ENCODE measurements at regions not wholly inside any gene's neighbourhood (a gene's known extent, or its start where the extent isn't known, plus 50 kb on each side); places are given as distances from the start of the nearest gene placed in this dataset.

GRCh38 chr3:81214631-81215030 lies 546.8 kb downstream of the GBE1 start:
- 83% methylated on average over 1 of the region's 1 CpG for WGBS
- H3K27ac ChIP-seq: no peak overlapping the region
- no peaks in the 10 kb centered on the region for H3K4me1 ChIP-seq
- H3K36me3 ChIP-seq: no peaks in the 10 kb centered on the region
- H3K4me3 ChIP-seq: no peak overlapping the region
- no peak for DNase-seq (ENCODE audit: low spot score in 2 of 2)
- no peaks in the 10 kb centered on the region for H3K27me3 ChIP-seq
- TF ChIP-seq POLR2AphosphoS5 (IDR thresholded peaks at IDR 0.05): no peak
- TF ChIP-seq POLR2A (IDR thresholded peaks at IDR 0.05): no peak
- TF ChIP-seq CTCF (IDR thresholded peaks at IDR 0.05): no peak
- TF ChIP-seq EP300 (IDR thresholded peaks at IDR 0.05): no peak
- H3K9me3 ChIP-seq: no peaks in the 10 kb centered on the region

GRCh38 chr3:81199587-81199986 lies 561.9 kb downstream of the GBE1 start:
- no peak overlapping the region for H3K4me3 ChIP-seq
- H3K27me3 ChIP-seq: no peaks in the 10 kb centered on the region
- H3K36me3 ChIP-seq: no peaks in the 10 kb centered on the region
- no peaks in the 10 kb centered on the region for H3K4me1 ChIP-seq
- H3K27ac ChIP-seq: no peak overlapping the region
- WGBS: 43% methylated on average over 4 of the region's 4 CpGs
- TF ChIP-seq POLR2AphosphoS5 (IDR thresholded peaks at IDR 0.05): no peak
- no peak for DNase-seq (ENCODE audit: low spot score in 2 of 2)
- no peaks in the 10 kb centered on the region for H3K9me3 ChIP-seq

- H3K4me1 ChIP-seq: no peaks in the 10 kb centered on the region
- H3K9me3 ChIP-seq: no peaks in the 10 kb centered on the region
- no peak for DNase-seq (ENCODE audit: low spot score in 2 of 2)
- H3K27me3 ChIP-seq: no peaks in the 10 kb centered on the region
- TF ChIP-seq POLR2A (IDR thresholded peaks at IDR 0.05): no peak
- TF ChIP-seq EP300 (IDR thresholded peaks at IDR 0.05): no peak
- 43% methylated on average over 5 of the region's 5 CpGs for WGBS
- H3K36me3 ChIP-seq: no peaks in the 10 kb centered on the region
- H3K27ac ChIP-seq: no peak overlapping the region
- H3K4me3 ChIP-seq: no peak overlapping the region
Observed at GRCh38 chr3:81198756-81199155, 562.7 kb downstream of the GBE1 start.

GRCh38 chr3:81198216-81198615 lies 563.2 kb downstream of the GBE1 start:
- no peak overlapping the region for H3K4me3 ChIP-seq
- H3K27ac ChIP-seq: no peak overlapping the region
- H3K9me3 ChIP-seq: no peaks in the 10 kb centered on the region
- H3K27me3 ChIP-seq: no peaks in the 10 kb centered on the region
- H3K36me3 ChIP-seq: no peaks in the 10 kb centered on the region
- TF ChIP-seq EP300 (IDR thresholded peaks at IDR 0.05): no peak
- no peak for TF ChIP-seq POLR2A (IDR thresholded peaks at IDR 0.05)
- TF ChIP-seq CTCF (IDR thresholded peaks at IDR 0.05): no peak
- TF ChIP-seq POLR2AphosphoS5 (IDR thresholded peaks at IDR 0.05): no peak
- 70% methylated on average over 3 of the region's 3 CpGs for WGBS
- DNase-seq (ENCODE audit: low spot score in 2 of 2): no peak
- H3K4me1 ChIP-seq: no peaks in the 10 kb centered on the region

GRCh38 chr3:81197386-81197785 lies 564.1 kb downstream of the GBE1 start:
- no peaks in the 10 kb centered on the region for H3K27me3 ChIP-seq
- H3K4me1 ChIP-seq: no peaks in the 10 kb centered on the region
- H3K9me3 ChIP-seq: no peaks in the 10 kb centered on the region
- no peaks in the 10 kb centered on the region for H3K36me3 ChIP-seq
- 32% methylated on average over 3 of the region's 3 CpGs for WGBS
- no peak for DNase-seq (ENCODE audit: low spot score in 2 of 2)
- TF ChIP-seq CTCF (IDR thresholded peaks at IDR 0.05) (no peak), POLR2A (IDR thresholded peaks at IDR 0.05) (no peak), EP300 (IDR thresholded peaks at IDR 0.05) (no peak), POLR2AphosphoS5 (IDR thresholded peaks at IDR 0.05) (no peak)
- H3K4me3 ChIP-seq: no peak overlapping the region
- no peak overlapping the region for H3K27ac ChIP-seq

GRCh38 chr3:81195478-81195877 lies 566.0 kb downstream of the GBE1 start:
- H3K4me1 ChIP-seq: no peaks in the 10 kb centered on the region

More at GRCh38 chr3:81195478-81195877, 566.0 kb downstream of the GBE1 start:
- no peak for DNase-seq (ENCODE audit: low spot score in 2 of 2)
- Histone ChIP-seq H3K27ac (no peak overlapping the region), H3K27me3 (no peaks in the 10 kb centered on the region), H3K4me3 (no peak overlapping the region), H3K9me3 (no peaks in the 10 kb centered on the region), H3K36me3 (no peaks in the 10 kb centered on the region)
- TF ChIP-seq CTCF (IDR thresholded peaks at IDR 0.05) (no peak), POLR2AphosphoS5 (IDR thresholded peaks at IDR 0.05) (no peak)
- WGBS: 76% methylated on average over 1 of the region's 1 CpG

All from suprapubic skin (tissue), 4 donors.